ENCODE measurements at regions not wholly inside any gene's neighbourhood (a gene's known extent, or its start where the extent isn't known, plus 50 kb on each side); places are given as distances from the start of the nearest gene placed in this dataset.

GRCh38 chr16:17538927-17539326, 68.2 kb upstream of the XYLT1 start:
- TF ChIP-seq CTCF (IDR thresholded peaks at IDR 0.05; ENCODE audit: low read depth, low read length) = no peak
- no peak for DNase-seq (ENCODE audit: low read depth, low spot score)
- in situ Hi-C loops (cut with HindIII; ENCODE audit: low sequenced_read_pairs) = no loop called here
- H3K4me3 ChIP-seq (ENCODE audit: low read depth, low read length) = no peak overlapping the region

- no peak overlapping the region for H3K4me3 ChIP-seq (ENCODE audit: low read depth, low read length)
- DNase-seq (ENCODE audit: low read depth, low spot score) = no peak
- in situ Hi-C loops (cut with HindIII; ENCODE audit: low sequenced_read_pairs) = no loop called here
- no peak for TF ChIP-seq CTCF (IDR thresholded peaks at IDR 0.05; ENCODE audit: low read depth, low read length)
Measured at GRCh38 chr16:17532338-17532995, 61.7 kb upstream of the XYLT1 start.

GRCh38 chr16:17529982-17530760, 59.4 kb upstream of the XYLT1 start:
- H3K4me3 ChIP-seq (ENCODE audit: low read depth, low read length) = no peak overlapping the region
- in situ Hi-C loops (cut with HindIII; ENCODE audit: low sequenced_read_pairs) = no loop called here
- no peak for TF ChIP-seq CTCF (IDR thresholded peaks at IDR 0.05; ENCODE audit: low read depth, low read length)
- no peak for DNase-seq (ENCODE audit: low read depth, low spot score)

- no peak for DNase-seq (ENCODE audit: low read depth, low spot score)
- no peak for TF ChIP-seq CTCF (IDR thresholded peaks at IDR 0.05; ENCODE audit: low read depth, low read length)
- H3K4me3 ChIP-seq (ENCODE audit: low read depth, low read length) = no peak overlapping the region
- in situ Hi-C loops (cut with HindIII; ENCODE audit: low sequenced_read_pairs) = no loop called here
Measured at GRCh38 chr16:17526956-17527937, 56.5 kb upstream of the XYLT1 start.

- in situ Hi-C loops (cut with HindIII; ENCODE audit: low sequenced_read_pairs) = no loop called here
- no peak overlapping the region for H3K4me3 ChIP-seq (ENCODE audit: low read depth, low read length)
- no peak for DNase-seq (ENCODE audit: low read depth, low spot score)
- no peak for TF ChIP-seq CTCF (IDR thresholded peaks at IDR 0.05; ENCODE audit: low read depth, low read length)
Measured at GRCh38 chr16:17524656-17525055, 53.9 kb upstream of the XYLT1 start.

GRCh38 chr16:17520561-17520960, 49.8 kb upstream of the XYLT1 start:
- in situ Hi-C loops (cut with HindIII; ENCODE audit: low sequenced_read_pairs) = no loop called here
- no peak for DNase-seq (ENCODE audit: low read depth, low spot score)
- H3K4me3 ChIP-seq (ENCODE audit: low read depth, low read length) = no peak overlapping the region
- no peak for TF ChIP-seq CTCF (IDR thresholded peaks at IDR 0.05; ENCODE audit: low read depth, low read length)

Measured in astrocyte of the spinal cord (primary cell).